Fibroblast of lung (primary cell): ENCODE measurements at regions not wholly inside any gene's neighbourhood (a gene's known extent, or its start where the extent isn't known, plus 50 kb on each side); places are given as distances from the start of the nearest gene placed in this dataset.

Experiments
- DNase-seq, 2 donors: peaks; one replicate each; pipeline versions ENCODE4 v3.0.0 to v3.0.0-alpha.2; 2010; ENCODE audit warnings: low read depth in 2 of 2
- H2AFZ ChIP-seq: 2 replicates; pipeline ENCODE4 v1.5.1; 2012; ENCODE audit warnings: low read length, control low read depth, inconsistent platforms
- H3K27ac ChIP-seq: 2 replicates; pipeline ENCODE4 v1.5.1; 2011; ENCODE audit warnings: low read length, control low read depth; ENCODE audit not compliant: insufficient read depth
- H3K27me3 ChIP-seq: 2 replicates; pipeline ENCODE4 v1.5.1; 2011; ENCODE audit warnings: mild to moderate bottlenecking, low read length; ENCODE audit not compliant: control insufficient read depth, insufficient read depth
- H3K36me3 ChIP-seq: 2 replicates; pipeline ENCODE4 v1.5.1; 2011; ENCODE audit warnings: low read length; ENCODE audit not compliant: control insufficient read depth, insufficient read depth
- H3K4me1 ChIP-seq: 2 replicates; pipeline ENCODE4 v1.5.1; 2011; ENCODE audit warnings: low read length; ENCODE audit not compliant: control insufficient read depth, insufficient read depth; ENCODE audit errors: extremely low read depth
- H3K4me2 ChIP-seq: 2 replicates; pipeline ENCODE4 v1.5.1; 2011; ENCODE audit warnings: low read length, control low read depth; ENCODE audit not compliant: insufficient read depth; ENCODE audit errors: extremely low read depth
- H3K4me3 ChIP-seq, 4 experiments: fragments of 200-600 bp in 1 of 4; sonication (generic) in 1 of 4; replicated peaks in 1 of 4; 2 replicates each; pipeline ENCODE4 v1.5.1; 2011 to 2016; ENCODE audit warnings: low read length in 4 of 4, low read depth in 3 of 4, mild to moderate bottlenecking in 3 of 4, control low read depth in 2 of 4, inconsistent platforms in 1 of 4, mixed read lengths in 1 of 4; ENCODE audit not compliant: insufficient read depth in 1 of 4; ENCODE audit errors: control extremely low read depth in 1 of 4
- H3K79me2 ChIP-seq: 2 replicates; pipeline ENCODE4 v1.5.1; 2012; ENCODE audit warnings: mild to moderate bottlenecking, low read length, inconsistent platforms; ENCODE audit not compliant: control insufficient read depth, insufficient read depth
- H3K9ac ChIP-seq: 2 replicates; pipeline ENCODE4 v1.5.1; 2011; ENCODE audit warnings: mild to moderate bottlenecking, low read length, control low read depth; ENCODE audit not compliant: insufficient read depth
- H3K9me3 ChIP-seq: 2 replicates; pipeline ENCODE4 v1.5.1; 2012; ENCODE audit warnings: low read depth, low read length; ENCODE audit not compliant: control insufficient read depth, insufficient read depth
- H4K20me1 ChIP-seq: 2 replicates; pipeline ENCODE4 v1.5.1; 2011; ENCODE audit warnings: low read length; ENCODE audit not compliant: control insufficient read depth, insufficient read depth; ENCODE audit errors: extremely low read depth
- EZH2 ChIP-seq: IDR thresholded peaks from 2 replicates; pipeline ENCODE4 v1.5.1; 2012; ENCODE audit warnings: low read length, control low read depth, mild to moderate bottlenecking; ENCODE audit errors: missing control alignments
- TF ChIP-seq, protein P1 (sequence below), 2 donors: IDR thresholded peaks in 1 of 2; conservative IDR thresholded peaks in 1 of 2; 1 replicate in 1 of 2; 2 replicates in 1 of 2; pipeline ENCODE4 v1.5.1; 2011 to 2012; ENCODE audit warnings: low read length in 2 of 2, control low read depth in 1 of 2, inconsistent platforms in 1 of 2, low read depth in 1 of 2, mild to moderate bottlenecking in 1 of 2

DNA sequence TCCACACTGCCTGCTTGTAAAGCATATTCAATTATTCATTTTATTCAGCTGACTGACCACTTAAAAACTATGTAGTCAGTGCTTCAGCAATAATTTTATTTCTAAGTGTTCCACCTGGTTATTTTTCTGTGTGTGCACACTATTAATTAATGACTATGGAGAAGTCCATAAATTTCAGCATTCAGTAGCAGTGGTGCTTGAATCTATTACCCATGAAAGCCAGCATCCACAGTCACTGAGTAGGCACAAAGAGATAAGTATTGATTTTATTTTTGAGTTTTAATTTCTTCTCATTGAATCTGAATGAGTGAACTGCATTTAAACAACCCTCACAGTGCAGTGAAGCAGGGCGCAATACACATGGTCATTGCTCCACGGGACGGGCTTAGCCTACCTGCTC lies 643.1 kb downstream of the GALC start:
- Histone ChIP-seq H3K9me3 (no peaks in the 10 kb centered on the region), H3K79me2 (no peaks in the 10 kb centered on the region), H3K4me3 (no peak overlapping the region), H2AFZ (no peak overlapping the region), H3K4me2 (no peak overlapping the region), H3K27ac (no peak overlapping the region), H3K9ac (no peak overlapping the region), H3K4me1 (no peaks in the 10 kb centered on the region), H4K20me1 (no peaks in the 10 kb centered on the region), H3K36me3 (no peaks in the 10 kb centered on the region), H3K27me3 (no peaks in the 10 kb centered on the region)
- TF ChIP-seq, protein P1, sequence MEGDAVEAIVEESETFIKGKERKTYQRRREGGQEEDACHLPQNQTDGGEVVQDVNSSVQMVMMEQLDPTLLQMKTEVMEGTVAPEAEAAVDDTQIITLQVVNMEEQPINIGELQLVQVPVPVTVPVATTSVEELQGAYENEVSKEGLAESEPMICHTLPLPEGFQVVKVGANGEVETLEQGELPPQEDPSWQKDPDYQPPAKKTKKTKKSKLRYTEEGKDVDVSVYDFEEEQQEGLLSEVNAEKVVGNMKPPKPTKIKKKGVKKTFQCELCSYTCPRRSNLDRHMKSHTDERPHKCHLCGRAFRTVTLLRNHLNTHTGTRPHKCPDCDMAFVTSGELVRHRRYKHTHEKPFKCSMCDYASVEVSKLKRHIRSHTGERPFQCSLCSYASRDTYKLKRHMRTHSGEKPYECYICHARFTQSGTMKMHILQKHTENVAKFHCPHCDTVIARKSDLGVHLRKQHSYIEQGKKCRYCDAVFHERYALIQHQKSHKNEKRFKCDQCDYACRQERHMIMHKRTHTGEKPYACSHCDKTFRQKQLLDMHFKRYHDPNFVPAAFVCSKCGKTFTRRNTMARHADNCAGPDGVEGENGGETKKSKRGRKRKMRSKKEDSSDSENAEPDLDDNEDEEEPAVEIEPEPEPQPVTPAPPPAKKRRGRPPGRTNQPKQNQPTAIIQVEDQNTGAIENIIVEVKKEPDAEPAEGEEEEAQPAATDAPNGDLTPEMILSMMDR (conservative IDR thresholded peaks at IDR 0.05 in 1 of 2, IDR thresholded peaks at IDR 0.05 in 1 of 2; ENCODE audit: low read depth in 1 of 2, low read length in 2 of 2): no peak
- no peak for TF ChIP-seq EZH2
- DNase-seq: no peak

GRCh38 chr14:87343652-87344051 lies 649.3 kb downstream of the GALC start:
- Histone ChIP-seq H3K9me3 (no peaks in the 10 kb centered on the region), H3K27me3 (no peaks in the 10 kb centered on the region)
- TF ChIP-seq EZH2: no peak
- TF ChIP-seq, protein P1 (conservative IDR thresholded peaks at IDR 0.05 in 1 of 2, IDR thresholded peaks at IDR 0.05 in 1 of 2; ENCODE audit: low read depth in 1 of 2, low read length in 2 of 2): no peak

GRCh38 chr14:87334997-87335685 lies 657.8 kb downstream of the GALC start:
- Histone ChIP-seq H3K27me3 (no peaks in the 10 kb centered on the region), H2AFZ (no peak overlapping the region), H3K4me2 (peak overlapping the region; percentile 4), H3K27ac (no peak overlapping the region), H3K79me2 (no peaks in the 10 kb centered on the region), H4K20me1 (no peaks in the 10 kb centered on the region), H3K36me3 (no peaks in the 10 kb centered on the region), H3K4me3 (no peak overlapping the region), H3K4me1 (peaks cover 2% of the 10 kb centered on the region), H3K9me3 (no peaks in the 10 kb centered on the region), H3K9ac (no peak overlapping the region)
- peak in 1 of 2 donors; percentile 22 for DNase-seq
- TF ChIP-seq, protein P1 (conservative IDR thresholded peaks at IDR 0.05 in 1 of 2, IDR thresholded peaks at IDR 0.05 in 1 of 2; ENCODE audit: low read depth in 1 of 2, low read length in 2 of 2): peak in 1 of 2 donors; percentile 13
- no peak for TF ChIP-seq EZH2

More at GRCh38 chr14:87343652-87344051, 649.3 kb downstream of the GALC start:
- no peak overlapping the region for H3K9ac ChIP-seq
- no peak overlapping the region for H3K4me3 ChIP-seq
- H3K4me1 ChIP-seq: no peaks in the 10 kb centered on the region
- no peaks in the 10 kb centered on the region for H3K36me3 ChIP-seq
- DNase-seq: no peak
- H3K4me2 ChIP-seq: no peak overlapping the region
- H4K20me1 ChIP-seq: no peaks in the 10 kb centered on the region
- H2AFZ ChIP-seq: no peak overlapping the region
- no peaks in the 10 kb centered on the region for H3K79me2 ChIP-seq
- H3K27ac ChIP-seq: no peak overlapping the region
